ELR (cell line): ENCODE measurements at regions not wholly inside any gene's neighbourhood (a gene's known extent, or its start where the extent isn't known, plus 50 kb on each side); places are given as distances from the start of the nearest gene placed in this dataset.
A peak's percentile ranks its signal among the peaks of the same experiment; 100 is the strongest.
"Not testable (repeated sequence)": the region's sequence is repeated elsewhere in the genome, so short reads cannot be mapped to it uniquely, and the experiment has no call there.

Source experiments
- DNase-seq: peaks from one replicate; pipeline ENCODE4 v3.0.0-alpha.2; 2015; ENCODE audit warnings: low read depth

GRCh38 chr5:109575506-109575905 lies 114.2 kb upstream of the MAN2A1 start:
- no peak for DNase-seq

DNA sequence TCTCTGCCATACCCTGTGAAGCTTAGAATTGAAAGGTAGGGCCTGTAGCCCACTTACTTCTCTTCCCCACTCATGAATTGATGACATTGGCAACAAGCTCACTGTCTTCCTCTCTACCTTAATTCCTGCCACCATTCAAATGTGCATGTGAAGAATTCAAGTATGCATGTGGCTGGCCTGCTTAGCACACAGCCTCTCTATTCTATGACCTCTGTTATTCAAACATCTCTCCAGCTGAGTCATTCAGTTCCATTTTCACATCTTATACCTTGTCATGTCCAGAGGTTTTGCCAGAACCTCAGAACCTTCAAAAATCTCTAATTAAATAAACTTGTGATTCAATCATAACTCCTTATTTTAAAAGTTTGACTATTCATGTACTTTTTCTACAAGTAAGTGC lies 114.7 kb upstream of the MAN2A1 start:
- no peak for DNase-seq

GRCh38 chr5:109573766-109574165 lies 116.0 kb upstream of the MAN2A1 start:
- no peak for DNase-seq

GRCh38 chr5:109573256-109573655 lies 116.5 kb upstream of the MAN2A1 start:
- no peak for DNase-seq

DNA sequence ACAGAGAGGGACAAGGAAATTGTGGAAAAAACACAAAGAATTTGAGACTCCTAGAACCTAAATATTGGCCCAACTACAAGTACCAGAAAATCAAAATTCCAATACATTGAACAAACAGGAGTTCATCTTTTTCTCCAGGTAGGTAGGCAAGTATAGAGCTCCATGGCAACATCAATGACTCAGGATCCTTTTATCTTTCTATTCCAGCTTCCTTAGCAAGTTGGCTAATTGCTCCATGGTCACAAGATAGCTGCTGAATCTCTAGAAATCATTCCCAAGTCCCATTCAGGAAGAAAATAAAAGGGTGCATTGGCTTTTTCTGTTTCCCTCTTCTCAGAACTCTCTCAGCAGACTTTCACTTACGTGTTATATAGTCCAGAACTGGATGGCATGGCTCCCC lies 117.9 kb upstream of the MAN2A1 start:
- DNase-seq: no peak

- DNase-seq: no peak
Measured at GRCh38 chr5:109570362-109570874, 119.3 kb upstream of the MAN2A1 start.

- DNase-seq: peak; percentile 23
Measured at GRCh38 chr5:109567374-109568044, 122.2 kb upstream of the MAN2A1 start.

- no peak for DNase-seq
Measured at GRCh38 chr5:109566361-109566760, 123.4 kb upstream of the MAN2A1 start.

GRCh38 chr5:109563739-109564138 lies 126.0 kb upstream of the MAN2A1 start:
- no peak for DNase-seq

GRCh38 chr5:109563189-109563588 lies 126.5 kb upstream of the MAN2A1 start:
- no peak for DNase-seq

GRCh38 chr5:109562441-109562840 lies 127.3 kb upstream of the MAN2A1 start:
- DNase-seq: no peak

DNA sequence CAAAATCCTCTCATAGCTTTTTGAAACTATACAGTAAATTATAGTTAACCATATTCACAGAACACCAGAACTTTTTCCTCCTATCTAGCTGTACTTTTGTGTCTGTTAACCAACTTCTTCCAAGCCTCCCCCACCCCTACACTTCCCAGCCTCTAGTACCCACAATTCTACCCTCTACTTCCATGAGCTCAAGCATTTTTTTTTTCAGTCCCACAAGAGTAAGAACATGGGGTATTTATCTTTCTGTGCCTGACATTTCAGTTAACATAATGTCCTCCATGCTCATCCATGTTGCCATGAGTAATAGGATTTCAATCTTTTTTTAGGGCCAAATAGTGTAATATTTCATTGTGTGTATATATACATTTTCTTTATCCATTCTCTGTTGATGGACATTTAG lies 128.3 kb upstream of the MAN2A1 start:
- DNase-seq: no peak

GRCh38 chr5:109560554-109560953 lies 129.2 kb upstream of the MAN2A1 start:
- no peak for DNase-seq

DNA sequence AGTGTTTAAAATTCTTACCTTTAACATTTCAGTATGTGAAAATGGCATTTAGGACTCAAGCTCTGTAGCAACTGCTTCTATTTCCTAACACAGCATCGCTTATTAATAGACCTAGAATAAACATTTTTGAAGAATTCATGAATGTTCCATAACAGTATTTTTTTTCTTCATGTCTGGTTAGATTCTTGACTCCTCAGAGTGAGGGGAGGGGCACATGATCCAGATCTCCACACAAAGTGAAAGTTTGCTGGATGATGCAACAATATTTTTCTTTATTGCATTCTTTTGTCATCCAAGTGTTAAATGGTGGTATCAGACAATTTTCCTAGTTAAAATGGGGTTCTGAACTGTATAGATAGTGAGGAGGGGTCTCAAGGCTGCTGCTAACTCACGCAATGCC lies 130.8 kb upstream of the MAN2A1 start:
- no peak for DNase-seq

GRCh38 chr5:109558364-109558763 lies 131.4 kb upstream of the MAN2A1 start:
- no peak for DNase-seq

DNA sequence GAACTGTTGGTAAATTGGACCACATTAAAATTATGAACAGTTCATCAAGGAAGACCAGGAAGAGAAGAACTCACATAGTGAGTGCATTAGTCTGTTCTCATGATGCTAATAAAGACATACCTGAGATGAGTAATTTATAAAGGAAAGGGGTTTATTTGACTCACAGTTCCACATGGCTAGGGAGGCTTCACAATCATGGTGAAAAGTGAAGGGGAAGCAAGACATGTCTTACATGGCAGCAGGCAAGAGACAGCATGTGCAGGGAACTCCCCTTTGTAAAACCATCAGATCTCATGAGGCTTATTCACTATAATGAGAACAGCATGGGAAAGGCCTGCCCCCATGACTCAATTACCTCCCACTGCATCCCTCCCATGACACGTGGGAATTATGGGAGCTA lies 135.9 kb upstream of the MAN2A1 start:
- DNase-seq: no peak

- not testable (repeated sequence) for DNase-seq
Measured at GRCh38 chr5:109551234-109551633, 138.5 kb upstream of the MAN2A1 start.

- DNase-seq: no peak
Measured at GRCh38 chr5:109550077-109550476, 139.7 kb upstream of the MAN2A1 start.

DNA sequence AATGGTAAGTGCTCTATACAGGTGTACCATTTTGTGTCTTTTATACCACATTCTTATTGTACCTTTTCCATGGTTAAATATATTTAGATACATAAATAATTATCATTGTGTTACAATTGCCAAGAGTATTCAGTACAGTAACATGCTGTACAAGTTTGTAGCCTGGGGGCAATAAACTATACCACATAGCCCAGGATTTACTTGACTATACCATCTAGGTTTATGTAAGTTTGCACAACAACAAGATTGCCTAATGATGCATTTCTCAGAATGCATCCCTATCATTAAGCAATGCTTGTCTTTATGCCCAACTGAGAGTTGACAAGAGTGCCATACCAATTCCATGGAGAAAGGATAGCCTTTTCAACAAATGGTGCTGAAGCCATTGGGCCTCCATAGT lies 136.7 kb upstream of the PJA2 start:
- DNase-seq: no peak

GRCh38 chr5:109544873-109545272 lies 135.1 kb upstream of the PJA2 start:
- DNase-seq: not testable (repeated sequence)

- DNase-seq: not testable (repeated sequence)
Measured at GRCh38 chr5:109538692-109539091, 128.9 kb upstream of the PJA2 start.

GRCh38 chr5:109535090-109535489 lies 125.3 kb upstream of the PJA2 start:
- not testable (repeated sequence) for DNase-seq

- DNase-seq: peak; percentile 4
Measured at GRCh38 chr5:109533751-109534272, 124.0 kb upstream of the PJA2 start.

- DNase-seq: peak; percentile 11
Measured at GRCh38 chr5:109532773-109533364, 123.1 kb upstream of the PJA2 start.
